Gastrocnemius medialis (tissue), 4 donors: ENCODE measurements at regions not wholly inside any gene's neighbourhood (a gene's known extent, or its start where the extent isn't known, plus 50 kb on each side); places are given as distances from the start of the nearest gene placed in this dataset.

Experiments used
- ATAC-seq, 2 donors: fragments of 150-250 bp; one replicate each; pipeline ENCODE4 v1.9.1; 2016
- DNase-seq, 2 donors: peaks; one replicate each; pipeline ENCODE4 v3.0.0-alpha.2; 2019
- H3K27ac ChIP-seq, 4 donors: fragments of 200-600 bp; sonication (generic); 1 replicate in 1 of 4; 2 replicates in 3 of 4; pipeline ENCODE4 v1.5.1; 2016 to 2018; ENCODE audit warnings: mild to moderate bottlenecking in 2 of 4, moderate library complexity in 1 of 4
- H3K27me3 ChIP-seq, 3 donors: fragments of 200-600 bp; sonication (generic) in 2 of 3; 1 replicate in 1 of 3; 2 replicates in 2 of 3; pipeline versions ENCODE4 v1.5.1 to v1.6.0; 2016 to 2019; ENCODE audit warnings: mild to moderate bottlenecking in 1 of 3, moderate library complexity in 1 of 3
- H3K36me3 ChIP-seq, 2 donors: fragments of 200-600 bp; sonication (generic) in 1 of 2; one replicate each; pipeline ENCODE4 v1.5.1; 2017 to 2018
- H3K4me1 ChIP-seq, 2 donors: fragments of 200-600 bp; sonication (generic) in 1 of 2; one replicate each; pipeline ENCODE4 v1.5.1; 2016 to 2017; ENCODE audit warnings: mild to moderate bottlenecking in 2 of 2
- H3K4me3 ChIP-seq, 4 donors: fragments of 200-600 bp; sonication (generic) in 3 of 4; 1 replicate in 1 of 4; 2 replicates in 3 of 4; pipeline ENCODE4 v1.5.1; 2016 to 2019; ENCODE audit warnings: mild to moderate bottlenecking in 2 of 4
- H3K9me3 ChIP-seq, 3 donors: fragments of 200-600 bp; sonication (generic) in 2 of 3; 1 replicate in 1 of 3; 2 replicates in 2 of 3; pipeline ENCODE4 v1.5.1; 2016 to 2019
- POLR2A ChIP-seq, 2 donors: fragments of 450-650 bp; IDR thresholded peaks; one replicate each; pipeline ENCODE4 v1.6.1; 2017; ENCODE audit warnings: antibody characterized with exemption in 2 of 2, mild to moderate bottlenecking in 2 of 2, moderate library complexity in 2 of 2
- in situ Hi-C, 4 donors: fragments of 200-750 bp; cut with MboI; loops; one replicate each; pipeline versions ENCODE4 v1.15.0 to v1.8.0; 2017; ENCODE audit warnings: low sequenced_read_pairs in 4 of 4
- intact Hi-C: fragments of 100-400 bp; cut with DNase I; formaldehyde crosslinking; loops from one replicate; pipeline ENCODE4 v1.15.1; 2023; ENCODE audit warnings: low total_unique reads
- TF ChIP-seq, protein P1 (sequence below), 5 experiments: fragments of 450-650 bp in 3 of 5; fragments of 200-600 bp in 2 of 5; sonication (generic) in 2 of 5; IDR thresholded peaks in 4 of 5; conservative IDR thresholded peaks in 1 of 5; 1 replicate in 4 of 5; 2 replicates in 1 of 5; pipeline ENCODE4 v1.5.1; 2016 to 2019; ENCODE audit warnings: antibody characterized with exemption in 5 of 5, mild to moderate bottlenecking in 3 of 5, moderate library complexity in 3 of 5

DNA sequence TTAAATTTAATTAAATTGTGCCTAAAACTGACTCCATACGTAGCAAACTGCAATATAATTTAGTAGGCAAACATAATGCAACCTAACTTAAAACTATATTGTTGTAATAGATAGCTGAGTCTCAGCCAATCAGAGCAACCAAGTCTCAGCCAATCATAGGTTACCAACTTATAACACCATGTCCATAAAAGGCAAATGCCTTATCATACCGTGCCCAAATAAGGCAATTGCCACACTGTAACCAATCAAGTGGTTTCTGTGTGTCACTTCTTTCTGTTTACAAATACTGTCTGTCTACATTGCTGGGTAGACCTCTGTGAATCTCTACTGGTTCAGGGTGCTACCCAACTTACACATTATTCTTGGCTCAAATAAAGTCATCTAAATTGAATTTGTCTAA is 728.4 kb upstream of the EPHA6 start:
- no peaks in the 10 kb centered on the region for H3K4me1 ChIP-seq
- H3K27ac ChIP-seq = no peak overlapping the region
- H3K9me3 ChIP-seq = no peaks in the 10 kb centered on the region
- no peak for TF ChIP-seq POLR2A (IDR thresholded peaks at IDR 0.05)
- TF ChIP-seq, protein P1, sequence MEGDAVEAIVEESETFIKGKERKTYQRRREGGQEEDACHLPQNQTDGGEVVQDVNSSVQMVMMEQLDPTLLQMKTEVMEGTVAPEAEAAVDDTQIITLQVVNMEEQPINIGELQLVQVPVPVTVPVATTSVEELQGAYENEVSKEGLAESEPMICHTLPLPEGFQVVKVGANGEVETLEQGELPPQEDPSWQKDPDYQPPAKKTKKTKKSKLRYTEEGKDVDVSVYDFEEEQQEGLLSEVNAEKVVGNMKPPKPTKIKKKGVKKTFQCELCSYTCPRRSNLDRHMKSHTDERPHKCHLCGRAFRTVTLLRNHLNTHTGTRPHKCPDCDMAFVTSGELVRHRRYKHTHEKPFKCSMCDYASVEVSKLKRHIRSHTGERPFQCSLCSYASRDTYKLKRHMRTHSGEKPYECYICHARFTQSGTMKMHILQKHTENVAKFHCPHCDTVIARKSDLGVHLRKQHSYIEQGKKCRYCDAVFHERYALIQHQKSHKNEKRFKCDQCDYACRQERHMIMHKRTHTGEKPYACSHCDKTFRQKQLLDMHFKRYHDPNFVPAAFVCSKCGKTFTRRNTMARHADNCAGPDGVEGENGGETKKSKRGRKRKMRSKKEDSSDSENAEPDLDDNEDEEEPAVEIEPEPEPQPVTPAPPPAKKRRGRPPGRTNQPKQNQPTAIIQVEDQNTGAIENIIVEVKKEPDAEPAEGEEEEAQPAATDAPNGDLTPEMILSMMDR (IDR thresholded peaks at IDR 0.05 in 4 of 5, conservative IDR thresholded peaks at IDR 0.05 in 1 of 5) = no peak
- H3K36me3 ChIP-seq = no peaks in the 10 kb centered on the region
- intact Hi-C loops = no loop called here
- no peak overlapping the region for H3K4me3 ChIP-seq
- DNase-seq (no peak), ATAC-seq (no peak)
- no peaks in the 10 kb centered on the region for H3K27me3 ChIP-seq
- in situ Hi-C loops = no loop called here

DNA sequence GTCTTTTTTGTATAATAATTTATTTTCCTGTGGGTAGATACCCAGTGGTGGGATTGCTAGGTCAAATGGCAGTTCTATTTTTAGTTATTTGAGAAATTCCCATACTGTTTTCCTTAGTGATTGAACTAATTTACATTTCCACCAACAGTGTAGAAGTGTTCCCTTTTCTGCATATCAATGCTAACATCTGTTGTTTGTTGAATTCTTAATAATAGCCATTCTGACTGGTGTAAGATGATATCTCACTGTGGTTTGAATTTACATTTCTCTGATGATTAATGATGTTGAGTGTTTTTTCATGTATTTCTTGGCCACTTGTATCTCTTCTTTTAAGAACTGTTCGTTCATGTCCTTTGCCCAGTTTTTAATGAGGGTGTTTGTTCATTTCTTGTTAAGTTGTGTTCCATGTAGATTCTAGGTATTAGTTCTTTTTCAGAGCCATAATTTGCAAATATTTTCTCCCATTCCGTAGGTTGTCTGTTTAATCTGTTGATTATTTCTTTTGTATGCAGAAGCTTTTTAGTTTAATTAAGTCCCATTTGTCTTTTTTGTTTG is 713.3 kb upstream of the EPHA6 start:
- DNase-seq (no peak), ATAC-seq (no peak)
- Histone ChIP-seq H3K27ac (no peak overlapping the region), H3K4me1 (no peaks in the 10 kb centered on the region), H3K9me3 (no peaks in the 10 kb centered on the region), H3K27me3 (no peaks in the 10 kb centered on the region), H3K36me3 (no peaks in the 10 kb centered on the region), H3K4me3 (no peak overlapping the region)
- in situ Hi-C loops (no loop called here), intact Hi-C loops (no loop called here)
- no peak for TF ChIP-seq POLR2A (IDR thresholded peaks at IDR 0.05)
- TF ChIP-seq, protein P1 (IDR thresholded peaks at IDR 0.05 in 4 of 5, conservative IDR thresholded peaks at IDR 0.05 in 1 of 5) = no peak

DNA sequence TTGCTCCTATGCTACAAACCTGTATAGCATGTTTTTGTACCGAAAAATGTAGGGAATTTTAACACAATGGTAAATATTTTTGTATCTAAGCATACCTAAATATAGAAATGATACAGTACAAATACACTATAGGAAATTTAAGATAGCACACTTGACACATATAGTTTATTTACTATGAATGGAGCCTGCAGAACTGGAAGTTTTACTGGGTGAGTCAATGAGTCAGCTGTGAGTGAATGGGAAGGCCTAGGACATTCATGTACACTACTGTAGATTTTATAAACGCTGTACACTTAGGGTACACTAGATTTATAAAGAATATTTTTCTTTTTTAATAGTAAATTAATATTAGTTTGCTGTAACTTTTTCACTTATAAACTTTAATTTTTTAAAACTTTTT is 707.7 kb upstream of the EPHA6 start:
- intact Hi-C loops = no loop called here
- ATAC-seq = no peak
- no peak for TF ChIP-seq POLR2A (IDR thresholded peaks at IDR 0.05)
- TF ChIP-seq, protein P1 (IDR thresholded peaks at IDR 0.05 in 4 of 5, conservative IDR thresholded peaks at IDR 0.05 in 1 of 5) = no peak

More for the DNA sequence above, 707.7 kb upstream of the EPHA6 start:
- no peak for DNase-seq
- H3K36me3 ChIP-seq = no peaks in the 10 kb centered on the region
- in situ Hi-C loops = no loop called here
- H3K27ac ChIP-seq = no peak overlapping the region
- no peaks in the 10 kb centered on the region for H3K27me3 ChIP-seq
- H3K9me3 ChIP-seq = no peaks in the 10 kb centered on the region
- H3K4me3 ChIP-seq = no peak overlapping the region
- no peaks in the 10 kb centered on the region for H3K4me1 ChIP-seq
